Kidney epithelial cell (primary cell): ENCODE measurements at regions not wholly inside any gene's neighbourhood (a gene's known extent, or its start where the extent isn't known, plus 50 kb on each side); places are given as distances from the start of the nearest gene placed in this dataset.

Experiments
- DNase-seq: peaks from one replicate; pipeline ENCODE4 v3.0.0-alpha.2; 2010; ENCODE audit warnings: low read depth
- H3K27me3 ChIP-seq: 2 replicates; pipeline ENCODE4 v1.6.0; 2011; ENCODE audit warnings: low read length; ENCODE audit not compliant: control insufficient read depth, insufficient read depth
- H3K36me3 ChIP-seq: 2 replicates; pipeline ENCODE4 v1.5.1; 2011; ENCODE audit warnings: low read length; ENCODE audit not compliant: control insufficient read depth, insufficient read depth
- H3K4me3 ChIP-seq: 2 replicates; pipeline ENCODE4 v1.5.1; 2011; ENCODE audit warnings: low read depth, mild to moderate bottlenecking, control low read depth, low read length
- CTCF ChIP-seq: IDR thresholded peaks from 2 replicates; pipeline ENCODE4 v1.5.1; 2011; ENCODE audit warnings: mild to moderate bottlenecking, moderate library complexity, low read length, control low read depth, inconsistent platforms; ENCODE audit not compliant: insufficient read depth, poor library complexity, severe bottlenecking

GRCh38 chr1:81666586-81666985, 134.1 kb upstream of the ADGRL2 start:
- Histone ChIP-seq H3K4me3 (no peak overlapping the region), H3K27me3 (no peaks in the 10 kb centered on the region), H3K36me3 (no peaks in the 10 kb centered on the region)
- TF ChIP-seq CTCF = no peak
- DNase-seq = no peak

GRCh38 chr1:81664341-81664740, 136.4 kb upstream of the ADGRL2 start:
- Histone ChIP-seq H3K36me3 (no peaks in the 10 kb centered on the region), H3K27me3 (no peaks in the 10 kb centered on the region), H3K4me3 (no peak overlapping the region)
- no peak for DNase-seq
- no peak for TF ChIP-seq CTCF

- TF ChIP-seq CTCF = no peak
- Histone ChIP-seq H3K36me3 (no peaks in the 10 kb centered on the region), H3K4me3 (no peak overlapping the region), H3K27me3 (no peaks in the 10 kb centered on the region)
- no peak for DNase-seq
These were observed 137.7 kb upstream of the ADGRL2 start for GRCh38 chr1:81662913-81663526.

- DNase-seq = no peak
- Histone ChIP-seq H3K27me3 (no peaks in the 10 kb centered on the region), H3K36me3 (no peaks in the 10 kb centered on the region), H3K4me3 (no peak overlapping the region)
- TF ChIP-seq CTCF = no peak
These were observed 140.4 kb upstream of the ADGRL2 start for GRCh38 chr1:81660286-81660685.

- Histone ChIP-seq H3K27me3 (no peaks in the 10 kb centered on the region), H3K4me3 (no peak overlapping the region), H3K36me3 (no peaks in the 10 kb centered on the region)
- no peak for TF ChIP-seq CTCF
- no peak for DNase-seq
These were observed 146.1 kb upstream of the ADGRL2 start for GRCh38 chr1:81654657-81655056.

- no peaks in the 10 kb centered on the region for H3K27me3 ChIP-seq
- no peaks in the 10 kb centered on the region for H3K36me3 ChIP-seq
- H3K4me3 ChIP-seq = no peak overlapping the region
- no peak for TF ChIP-seq CTCF
- DNase-seq = peak; percentile 9
These were observed 146.6 kb upstream of the ADGRL2 start for GRCh38 chr1:81654147-81654546.
